Fibroblast of peridontal ligament (primary cell): ENCODE measurements at regions not wholly inside any gene's neighbourhood (a gene's known extent, or its start where the extent isn't known, plus 50 kb on each side); places are given as distances from the start of the nearest gene placed in this dataset.
A peak's percentile ranks its signal among the peaks of the same experiment; 100 is the strongest.
"Not testable (repeated sequence)": the region's sequence is repeated elsewhere in the genome, so short reads cannot be mapped to it uniquely, and the experiment has no call there.

Experiments
- DNase-seq: peaks from one replicate; pipeline ENCODE4 v3.0.0-alpha.2; 2010; ENCODE audit errors: extremely low read depth

DNA sequence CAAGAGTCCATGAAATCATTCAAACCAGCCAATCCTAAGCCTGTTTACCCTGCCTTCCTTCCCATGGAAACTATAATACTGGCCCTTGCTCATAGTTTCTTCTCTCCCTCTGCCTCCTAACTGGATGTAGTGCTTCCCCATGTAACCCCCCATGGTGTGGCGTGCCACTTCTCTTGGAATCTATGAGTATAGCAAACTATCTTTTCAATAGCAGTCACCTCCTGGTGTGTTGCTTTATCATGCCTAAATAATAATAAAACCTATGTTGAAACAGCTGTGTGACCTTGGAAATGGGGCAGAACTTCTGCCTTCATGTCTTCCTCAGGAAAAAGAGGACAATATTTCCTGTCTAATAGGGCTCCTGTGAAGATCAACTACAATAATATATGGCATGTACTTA, 234.8 kb upstream of the EDNRA start:
- DNase-seq = no peak

- DNase-seq = not testable (repeated sequence)
Observed at GRCh38 chr4:147246528-147246927, 234.4 kb upstream of the EDNRA start.

- DNase-seq = no peak
Observed at GRCh38 chr4:147247579-147247978, 233.3 kb upstream of the EDNRA start.

DNA sequence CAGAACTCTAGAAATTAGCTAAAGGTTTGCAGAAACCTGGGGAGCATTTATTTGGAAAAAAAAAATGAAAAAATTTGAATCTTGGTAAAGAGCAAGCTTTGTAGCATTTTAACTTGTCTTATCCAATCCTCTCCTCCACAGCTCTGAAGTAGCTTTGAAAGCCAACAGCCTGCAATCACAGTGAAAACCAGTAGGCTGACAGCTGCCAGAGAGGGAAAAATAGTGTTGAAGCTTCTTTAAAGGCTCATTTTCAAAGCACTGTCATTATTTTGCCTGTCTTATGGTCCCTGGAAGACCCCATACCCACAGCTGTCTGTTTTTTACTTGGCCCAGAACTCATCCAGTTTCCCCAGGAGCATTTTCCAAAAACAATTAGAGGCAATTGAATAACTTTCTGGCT, 230.8 kb upstream of the EDNRA start:
- no peak for DNase-seq

DNA sequence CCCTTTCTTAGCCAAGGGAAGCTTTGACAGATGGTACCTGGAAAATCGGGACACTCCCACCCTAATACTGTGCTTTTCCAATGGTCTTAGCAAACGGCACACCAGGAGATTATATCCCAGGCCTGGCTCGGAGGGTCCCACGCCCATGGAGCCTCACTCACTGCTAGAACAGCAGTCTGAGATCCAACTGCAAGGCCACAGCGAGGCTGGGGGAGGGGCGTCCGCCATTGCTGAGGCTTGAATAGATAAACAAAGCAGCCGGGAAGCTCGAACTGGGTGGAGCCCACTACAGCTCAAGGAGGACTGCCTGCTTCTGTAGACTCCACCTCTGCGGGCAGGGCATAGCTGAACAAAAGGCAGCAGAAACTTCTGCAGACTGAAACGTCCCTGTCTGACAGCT, 225.6 kb upstream of the EDNRA start:
- DNase-seq = not testable (repeated sequence)

DNA sequence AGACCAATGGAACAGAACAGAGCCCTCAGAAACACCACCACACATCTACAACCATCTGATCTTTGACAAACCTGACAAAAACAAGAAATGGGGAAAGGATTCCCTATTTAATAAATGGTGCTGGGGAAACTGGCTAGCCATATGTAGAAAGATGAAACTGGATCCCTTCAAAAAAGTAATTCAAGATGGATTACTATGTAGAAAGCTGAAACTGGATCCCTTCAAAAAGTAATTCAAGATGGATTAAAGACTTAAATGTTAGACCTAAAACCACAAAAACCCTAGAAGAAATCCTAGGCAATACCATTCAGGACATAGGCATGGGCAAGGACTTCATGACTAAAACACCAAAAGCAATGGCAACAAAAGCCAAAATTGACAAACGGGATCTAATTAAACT, 221.6 kb upstream of the EDNRA start:
- DNase-seq = not testable (repeated sequence)

DNA sequence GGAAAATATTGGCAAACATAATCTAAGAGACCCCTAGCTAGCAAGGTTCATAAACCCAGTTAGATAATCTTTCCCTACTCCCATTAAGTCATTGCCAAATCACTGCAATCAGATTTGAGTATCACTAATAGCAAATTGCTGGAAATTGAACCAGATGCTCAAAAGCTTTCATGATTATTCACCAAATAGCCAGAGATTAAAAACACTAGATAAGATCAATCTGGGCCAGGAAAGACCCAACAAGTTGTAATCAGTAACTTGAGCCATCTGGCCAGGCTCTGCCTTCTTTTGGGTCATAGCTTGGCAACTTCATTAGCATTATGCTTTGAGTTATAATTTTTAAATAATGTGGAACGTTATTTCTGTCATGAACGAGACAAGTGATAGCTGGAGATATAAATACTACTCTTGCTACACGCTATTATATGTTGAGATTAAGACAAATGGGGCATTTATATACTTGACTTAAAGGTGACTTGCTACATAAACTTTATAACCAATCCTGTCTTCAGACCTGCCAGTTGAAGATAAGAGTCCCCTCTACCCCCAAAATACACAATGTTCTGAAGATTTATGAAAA, 196.6 kb upstream of the EDNRA start:
- no peak for DNase-seq

DNA sequence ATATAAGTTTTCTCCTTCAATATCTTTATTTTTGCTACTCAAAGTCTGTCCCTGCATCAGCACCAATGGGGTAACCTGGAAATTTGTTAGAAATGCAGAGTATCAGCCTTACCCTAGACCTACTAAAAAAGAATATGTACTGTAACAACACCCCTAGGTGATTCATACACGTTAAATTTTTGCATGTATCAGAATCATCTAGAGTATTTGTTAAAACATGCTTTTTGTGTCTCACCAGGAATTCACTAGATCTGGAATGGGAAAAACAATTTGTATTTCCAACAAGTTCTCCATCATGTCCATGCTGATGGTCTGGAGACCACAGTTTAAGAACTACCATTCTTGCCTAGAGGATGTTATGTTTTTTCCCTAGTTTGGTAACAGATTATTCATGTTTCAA, 196.0 kb upstream of the EDNRA start:
- no peak for DNase-seq

DNA sequence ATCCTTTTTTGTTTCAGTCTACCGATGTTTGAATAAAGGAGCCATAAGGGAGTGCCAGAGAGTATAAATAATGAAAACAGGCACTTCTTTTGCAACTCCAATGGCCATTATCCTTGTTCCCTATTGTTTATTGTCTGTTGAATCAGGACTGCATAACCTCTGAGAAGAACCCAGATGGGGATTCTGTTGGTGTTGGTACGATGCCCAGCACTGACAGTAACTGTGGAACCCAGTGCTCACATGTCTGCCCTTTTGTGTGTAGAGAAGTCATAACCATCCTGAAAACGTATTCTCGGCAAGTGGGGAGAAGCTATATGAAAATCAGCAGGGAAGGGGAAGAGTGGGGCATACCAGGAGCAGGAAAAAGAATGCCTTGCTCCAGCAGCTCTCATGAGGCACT, 195.1 kb upstream of the EDNRA start:
- DNase-seq = peak; percentile 18

GRCh38 chr4:147286846-147287587, 193.9 kb upstream of the EDNRA start:
- DNase-seq = no peak

GRCh38 chr4:147287588-147287890, 193.4 kb upstream of the EDNRA start:
- no peak for DNase-seq

DNA sequence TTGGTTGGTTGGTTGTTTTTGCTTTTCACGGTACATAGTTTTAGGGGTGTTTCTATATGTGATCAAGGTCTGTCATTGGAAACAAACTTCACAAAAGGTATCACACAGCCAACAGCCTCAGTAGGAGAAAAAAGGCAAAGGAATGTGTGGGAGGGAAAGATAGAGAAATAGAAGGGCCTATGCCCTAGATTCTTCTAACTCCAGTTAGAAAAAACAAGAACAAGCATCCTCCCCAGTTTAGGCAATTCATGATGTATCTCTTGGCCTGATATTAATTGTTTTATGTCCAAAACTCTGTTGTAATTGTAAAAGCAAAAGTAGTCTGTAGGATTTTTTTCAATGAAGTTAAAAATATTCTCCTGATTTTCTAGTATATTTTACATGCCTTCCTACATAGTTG, 192.4 kb upstream of the EDNRA start:
- DNase-seq = no peak

- no peak for DNase-seq
Observed at GRCh38 chr4:147289181-147289580, 191.7 kb upstream of the EDNRA start.

- not testable (repeated sequence) for DNase-seq
Observed at GRCh38 chr4:147292604-147293313, 188.1 kb upstream of the EDNRA start.

- DNase-seq = not testable (repeated sequence)
Observed at GRCh38 chr4:147293314-147293677, 187.6 kb upstream of the EDNRA start.

- DNase-seq = no peak
Observed at GRCh38 chr4:147299205-147299604, 181.7 kb upstream of the EDNRA start.

GRCh38 chr4:147303174-147303872, 177.6 kb upstream of the EDNRA start:
- no peak for DNase-seq

GRCh38 chr4:147303873-147304229, 177.0 kb upstream of the EDNRA start:
- DNase-seq = no peak

DNA sequence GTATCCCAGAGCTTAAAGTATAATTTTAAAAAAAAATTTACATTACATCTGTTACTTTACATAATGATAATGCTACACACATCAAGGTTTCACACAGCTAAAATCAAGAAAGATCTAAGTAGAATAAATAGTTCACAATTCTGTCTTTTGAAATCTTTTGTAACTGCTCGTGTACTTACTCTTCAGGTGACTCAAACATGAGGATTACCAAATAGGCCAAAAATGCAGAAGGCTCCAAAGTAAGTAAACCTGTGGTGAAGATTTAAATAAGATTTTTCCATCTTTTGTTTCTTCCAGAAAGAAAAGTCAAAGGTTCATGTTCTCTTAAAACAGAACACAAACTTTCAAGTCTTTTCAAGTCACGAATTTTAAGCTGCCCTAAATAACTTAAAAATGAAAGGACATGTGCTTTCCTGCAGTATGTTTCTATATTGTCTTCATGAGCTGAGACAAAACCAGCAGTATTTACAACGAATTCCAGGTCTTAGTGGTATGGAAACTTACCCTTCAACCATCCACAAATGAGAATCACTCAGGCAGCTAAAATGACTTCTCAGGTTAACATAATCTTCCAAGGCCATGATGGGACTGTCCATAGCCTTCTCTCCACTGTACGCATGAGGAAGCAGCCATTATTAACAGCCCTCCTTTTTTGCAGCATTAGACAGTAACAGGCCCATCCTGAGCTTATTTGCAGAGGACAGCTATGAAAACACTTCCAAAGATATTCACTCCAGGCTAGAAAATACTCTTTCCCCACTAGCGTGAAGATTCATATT, 172.8 kb upstream of the EDNRA start:
- DNase-seq = no peak

DNA sequence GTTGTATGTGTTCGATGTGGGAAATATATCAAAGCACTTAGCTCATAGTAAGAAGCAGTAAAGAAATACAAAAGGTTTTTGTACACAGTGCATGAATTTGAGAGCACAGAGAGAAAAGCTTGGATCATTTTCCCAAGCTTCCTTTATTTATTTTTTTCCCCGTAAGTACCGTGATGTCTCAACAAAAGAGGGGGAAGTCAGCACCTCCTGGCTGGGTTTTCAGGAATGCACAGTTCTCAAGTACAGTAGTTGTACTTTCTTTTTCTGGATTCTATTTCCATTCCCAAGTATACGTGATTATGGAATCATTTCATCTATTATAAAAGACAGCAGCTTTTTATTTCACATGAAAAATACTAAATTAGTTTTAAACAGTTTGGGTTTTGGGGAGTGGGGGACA, 171.5 kb upstream of the EDNRA start:
- DNase-seq = peak; percentile 33

GRCh38 chr4:147310312-147310711, 170.6 kb upstream of the EDNRA start:
- DNase-seq = no peak

- peak; percentile 34 for DNase-seq
Observed at GRCh38 chr4:147311956-147312355, 168.9 kb upstream of the EDNRA start.
